ENCODE measurements at regions not wholly inside any gene's neighbourhood (a gene's known extent, or its start where the extent isn't known, plus 50 kb on each side); places are given as distances from the start of the nearest gene placed in this dataset.
"Not testable (repeated sequence)": the region's sequence is repeated elsewhere in the genome, so short reads cannot be mapped to it uniquely, and the experiment has no call there.

DNA sequence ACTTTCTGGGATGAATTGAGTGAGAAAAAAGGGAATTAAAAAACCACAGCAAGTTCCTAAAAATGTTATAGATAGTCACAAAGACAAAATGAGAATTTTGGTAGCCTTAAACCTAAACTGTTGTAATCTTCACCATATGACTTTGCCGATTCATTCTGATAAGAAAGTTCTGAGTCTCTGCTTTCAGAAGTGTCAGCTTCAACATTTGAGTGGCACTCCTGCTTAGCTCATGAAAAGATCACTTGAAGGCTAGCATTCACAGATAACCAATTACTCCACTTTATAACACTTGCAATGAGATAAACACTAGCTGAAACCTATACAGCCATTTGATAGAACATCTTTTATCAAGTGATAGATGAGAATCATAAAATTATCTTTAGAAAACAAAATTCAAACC lies 288.1 kb upstream of the POU1F1 start:
- DNase-seq: no peak

DNA sequence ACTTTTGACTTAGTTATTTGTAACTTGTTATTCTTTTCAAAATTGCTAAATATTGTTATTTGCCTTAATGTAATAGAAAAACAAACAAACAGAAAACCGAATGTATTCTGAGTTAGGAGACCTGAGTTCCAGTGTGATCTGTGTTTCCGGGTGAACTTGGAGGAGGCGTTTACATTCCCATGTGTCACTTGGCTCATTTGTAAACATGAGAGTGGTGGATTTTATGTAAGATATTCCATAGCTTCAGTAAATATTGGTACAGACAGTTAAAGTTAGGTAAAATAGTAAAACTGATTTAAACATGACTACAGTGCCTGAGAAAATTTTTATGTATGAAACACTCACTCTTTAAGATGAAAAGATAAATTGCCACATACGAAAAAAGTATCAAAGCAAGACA lies 287.3 kb upstream of the POU1F1 start:
- no peak for DNase-seq

- no peak for DNase-seq
These were observed 282.1 kb upstream of the POU1F1 start for GRCh38 chr3:87558492-87558891.

GRCh38 chr3:87555290-87555689 lies 278.9 kb upstream of the POU1F1 start:
- no peak for DNase-seq

DNA sequence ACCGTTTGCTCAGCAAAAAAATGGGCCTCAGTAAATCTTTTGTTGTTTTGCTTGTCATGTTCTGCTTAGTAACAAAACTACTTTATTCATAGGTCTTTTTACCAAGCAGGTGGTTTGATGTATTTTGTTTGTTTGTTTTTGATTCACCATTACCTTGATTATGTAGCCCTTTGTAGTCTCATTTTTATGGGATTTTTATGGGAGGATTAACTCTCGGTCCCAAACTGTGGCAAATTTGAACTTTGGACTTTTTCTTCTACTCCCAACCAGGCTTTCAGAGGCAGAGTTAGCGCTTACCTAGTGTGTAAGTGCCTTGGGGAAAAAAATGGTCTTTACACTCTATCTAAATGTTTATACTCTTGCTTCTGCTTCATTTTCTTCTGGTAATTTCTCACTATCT lies 276.7 kb upstream of the POU1F1 start:
- DNase-seq: no peak

DNA sequence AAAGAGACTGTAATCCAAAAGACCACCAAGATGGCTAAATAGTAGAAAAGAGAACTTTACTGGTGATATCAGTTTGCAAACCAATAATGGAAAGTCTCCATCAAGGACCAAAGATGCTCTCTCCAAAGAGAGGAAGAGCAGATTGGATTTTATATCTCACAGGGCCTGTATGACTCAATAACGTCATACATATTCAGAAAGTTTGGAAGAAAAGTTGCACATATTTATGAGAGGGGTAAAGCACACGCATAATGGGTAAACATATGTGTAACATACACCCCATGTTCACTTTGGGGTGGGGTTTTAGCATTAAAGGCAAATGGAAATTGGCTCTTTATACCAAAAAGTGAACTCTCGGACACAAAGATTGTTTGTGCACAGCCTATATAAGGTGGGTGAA lies 274.5 kb upstream of the POU1F1 start:
- no peak for DNase-seq

DNA sequence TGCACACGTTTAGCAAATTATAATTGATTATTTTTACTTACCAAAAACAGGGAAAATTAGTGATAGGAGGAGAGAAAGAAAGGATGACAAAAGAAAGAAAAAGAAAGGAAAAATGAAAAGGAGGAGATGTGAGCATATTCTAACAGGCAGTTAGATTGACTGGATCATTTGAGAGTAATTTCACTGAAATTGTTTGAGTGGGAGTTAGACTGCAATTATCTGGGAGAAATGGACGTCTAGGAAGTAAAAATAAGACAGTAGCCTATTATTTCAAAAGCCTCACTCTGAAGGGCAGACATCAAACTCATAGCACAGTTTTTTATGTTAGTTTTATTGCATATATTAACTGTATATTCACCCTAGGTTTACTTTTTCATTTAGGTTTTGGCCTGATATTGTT lies 272.8 kb upstream of the POU1F1 start:
- DNase-seq: no peak

DNA sequence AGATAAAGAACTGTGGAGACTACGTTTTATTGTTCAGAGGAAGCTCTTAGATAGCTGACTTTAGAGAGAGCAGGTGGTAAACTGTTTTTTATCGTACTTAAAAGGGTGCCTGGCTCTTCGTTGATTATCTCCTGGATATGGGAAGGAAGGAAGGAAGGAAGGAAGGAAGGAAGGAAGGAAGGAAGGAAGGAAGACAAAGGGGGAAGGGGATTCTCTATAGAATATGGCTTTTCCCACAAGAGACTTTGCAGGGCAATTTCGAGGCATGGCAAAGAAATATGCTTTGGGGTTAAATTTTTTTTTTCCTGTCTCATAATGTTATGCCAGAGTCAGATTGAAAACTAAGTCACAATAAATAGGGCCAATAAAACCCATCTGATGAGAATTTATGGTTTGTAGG lies 271.9 kb upstream of the POU1F1 start:
- DNase-seq: no peak

GRCh38 chr3:87546216-87546615 lies 269.8 kb upstream of the POU1F1 start:
- DNase-seq: no peak

DNA sequence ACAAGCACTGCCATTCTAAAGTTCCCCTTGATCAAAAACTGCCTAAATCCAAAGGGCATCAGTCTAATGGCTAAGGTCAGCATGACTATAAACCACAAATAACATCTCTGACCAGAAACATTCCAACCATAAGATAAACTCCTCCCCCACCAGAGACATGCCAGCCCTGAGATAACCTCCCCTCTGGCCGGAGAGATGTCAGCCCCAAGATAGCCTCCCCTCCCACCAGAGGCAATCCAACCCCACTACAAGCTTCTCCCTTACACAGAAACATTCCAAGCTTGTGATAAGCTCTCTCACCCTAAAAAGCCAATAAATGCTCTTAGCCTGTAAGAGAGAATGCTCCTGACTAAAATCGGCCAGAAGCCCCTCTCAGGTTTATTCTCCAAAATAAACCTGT lies 267.0 kb upstream of the POU1F1 start:
- DNase-seq: not testable (repeated sequence)

DNA sequence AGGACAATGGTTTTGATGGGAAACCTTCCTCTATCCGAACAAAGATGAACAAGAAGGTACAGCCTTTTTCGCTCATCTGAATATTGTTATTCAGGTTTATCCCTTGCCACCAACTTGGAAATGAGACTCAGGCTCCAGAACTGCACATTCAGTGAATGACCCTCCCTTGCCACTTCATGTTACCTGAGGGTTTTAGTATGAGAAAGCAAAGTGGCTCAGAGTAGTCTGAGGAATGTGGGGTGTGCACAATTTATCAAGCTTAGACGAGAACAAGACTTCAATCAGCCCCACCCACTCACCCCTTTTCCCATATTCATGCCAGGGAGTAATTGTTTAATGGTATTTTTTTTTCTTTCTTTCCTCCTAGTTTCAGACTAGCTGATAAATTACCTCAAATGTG lies 265.3 kb upstream of the POU1F1 start:
- no peak for DNase-seq

DNA sequence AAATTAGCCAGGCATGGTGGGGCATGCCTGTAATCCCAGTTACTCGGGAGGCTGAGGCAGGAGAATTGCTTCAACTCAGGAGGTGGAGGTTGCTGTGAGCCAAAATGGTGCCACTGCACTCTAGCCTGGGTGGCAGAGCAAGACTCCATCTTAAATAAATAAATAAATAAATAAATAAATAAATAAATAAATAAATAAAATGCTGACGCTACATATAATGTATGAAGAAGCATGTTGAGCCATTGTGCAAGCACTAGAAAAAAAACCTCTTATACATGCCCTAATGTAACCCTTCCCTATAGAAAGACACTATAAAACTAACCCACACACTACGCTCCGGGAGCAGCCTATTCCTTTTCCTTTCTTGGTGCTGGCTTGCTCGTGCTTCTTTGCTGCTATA lies 262.3 kb upstream of the POU1F1 start:
- not testable (repeated sequence) for DNase-seq

GRCh38 chr3:87509401-87509800 lies 233.0 kb upstream of the POU1F1 start:
- DNase-seq: no peak

DNA sequence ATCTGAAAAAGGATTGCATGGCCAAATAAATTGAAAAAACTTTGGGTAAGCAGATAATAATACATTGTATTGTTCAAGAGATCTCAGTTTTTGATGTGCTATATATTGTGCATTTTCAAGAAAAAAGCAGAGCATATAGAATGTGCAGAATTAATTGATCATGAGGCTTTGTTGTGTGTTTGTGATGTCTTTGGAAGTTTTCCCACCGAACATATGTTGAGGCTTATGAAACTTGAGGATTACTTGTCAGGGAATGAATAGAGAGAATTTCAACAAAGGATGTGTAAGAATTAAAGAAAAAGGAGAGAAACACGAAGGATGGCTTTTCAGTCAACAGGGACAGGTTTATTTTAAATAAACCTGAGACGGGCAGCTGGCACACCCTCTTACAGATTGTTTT lies 232.5 kb upstream of the POU1F1 start:
- no peak for DNase-seq

- DNase-seq: no peak
These were observed 231.4 kb upstream of the POU1F1 start for GRCh38 chr3:87507753-87508152.

DNA sequence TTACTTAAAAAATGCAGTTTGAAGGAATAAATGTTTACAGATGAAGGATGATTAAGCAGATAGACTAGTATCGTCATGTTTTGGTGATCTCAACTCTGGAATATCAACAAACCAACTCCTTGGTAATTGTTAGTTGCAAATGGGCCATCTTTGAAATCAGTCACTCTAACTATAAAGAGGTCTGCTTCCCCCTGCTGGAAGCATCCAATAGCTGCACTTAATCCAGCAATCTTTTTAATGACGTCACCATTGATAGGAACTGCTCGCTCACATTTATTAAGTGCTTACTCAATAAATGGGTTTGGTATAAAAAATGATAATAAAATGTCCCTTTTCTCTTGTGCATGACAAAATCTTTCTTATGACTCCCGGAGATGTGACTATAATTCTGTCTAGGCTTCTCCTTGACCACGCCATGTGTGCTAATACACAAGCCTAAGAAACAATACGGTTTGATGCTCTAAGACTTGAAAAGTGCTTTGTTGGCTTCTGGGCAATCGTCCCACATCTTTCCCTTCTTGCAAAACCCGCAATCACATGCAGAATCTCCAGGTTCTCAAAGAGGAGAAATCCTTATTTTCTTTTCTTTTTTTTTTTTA lies 227.6 kb upstream of the POU1F1 start:
- no peak for DNase-seq

- no peak for DNase-seq
These were observed 224.7 kb upstream of the POU1F1 start for GRCh38 chr3:87501076-87501475.

- DNase-seq: no peak
These were observed 222.1 kb upstream of the POU1F1 start for GRCh38 chr3:87498358-87499080.

GRCh38 chr3:87495938-87496337 lies 219.6 kb upstream of the POU1F1 start:
- DNase-seq: no peak

GRCh38 chr3:87494264-87494663 lies 217.9 kb upstream of the POU1F1 start:
- no peak for DNase-seq

DNA sequence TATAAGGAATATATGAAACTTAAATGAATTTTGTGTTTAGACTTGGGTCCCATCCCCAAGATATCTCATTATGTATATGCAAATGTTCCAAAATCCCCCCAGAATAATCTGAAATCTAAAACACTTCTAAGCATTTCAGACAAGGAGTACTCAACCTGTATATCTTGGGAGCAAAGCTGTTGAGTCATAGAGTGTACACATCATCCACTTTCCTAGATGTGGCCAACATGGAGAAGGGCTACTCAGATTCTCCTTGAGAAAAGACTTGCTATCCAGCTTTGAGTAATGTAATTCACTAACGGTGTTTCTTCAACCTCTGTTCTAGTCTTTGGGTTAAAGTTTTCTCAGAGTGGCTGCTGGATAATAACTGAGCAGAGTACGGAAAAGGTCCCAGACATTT lies 215.5 kb upstream of the POU1F1 start:
- DNase-seq: no peak

DNA sequence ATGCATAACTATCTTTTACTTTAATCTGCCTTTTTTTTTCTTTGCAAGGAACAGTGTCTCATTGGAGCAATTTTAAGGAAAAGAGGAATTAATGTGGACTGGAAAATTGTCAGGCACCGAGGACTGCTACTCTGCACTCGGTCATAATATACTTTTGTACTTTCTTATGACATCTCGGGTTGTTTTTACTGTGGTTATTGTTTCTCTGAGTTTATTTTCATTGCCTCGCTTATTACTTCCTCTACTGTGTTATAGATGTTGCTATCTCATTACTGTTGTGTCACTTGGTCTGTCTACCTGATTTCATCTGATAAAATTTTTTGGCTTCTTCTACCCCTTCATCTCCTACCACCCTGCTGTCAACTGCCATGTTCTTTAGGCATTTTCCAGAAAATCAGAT lies 213.5 kb upstream of the POU1F1 start:
- no peak for DNase-seq

- DNase-seq: no peak
These were observed 212.4 kb upstream of the POU1F1 start for GRCh38 chr3:87488765-87489164.

DNA sequence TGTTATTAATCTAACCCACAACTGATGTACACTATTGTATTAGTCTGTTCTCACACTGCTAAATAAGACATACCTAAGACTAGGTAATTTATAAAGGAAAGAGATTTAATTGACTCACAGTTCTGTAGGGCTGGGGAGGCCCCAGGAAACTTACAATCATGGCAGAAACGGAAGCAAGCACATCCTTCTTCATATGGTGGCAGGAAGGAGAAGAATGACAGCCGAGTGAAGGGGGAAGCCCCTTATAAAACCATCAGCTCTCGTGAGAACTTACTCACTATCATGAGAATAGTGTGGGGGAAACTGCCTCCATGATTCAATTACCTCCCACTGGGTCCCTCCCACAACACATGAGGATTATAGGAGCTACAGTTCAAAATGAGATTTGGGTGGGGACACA lies 210.3 kb upstream of the POU1F1 start:
- DNase-seq: not testable (repeated sequence)

GRCh38 chr3:87486115-87486514 lies 209.7 kb upstream of the POU1F1 start:
- DNase-seq: no peak
